NCI-H1930 (cell line): ENCODE measurements at regions not wholly inside any gene's neighbourhood (a gene's known extent, or its start where the extent isn't known, plus 50 kb on each side); places are given as distances from the start of the nearest gene placed in this dataset.
"Not testable (repeated sequence)": the region's sequence is repeated elsewhere in the genome, so short reads cannot be mapped to it uniquely, and the experiment has no call there.

Source experiments
- DNase-seq, 2 experiments: peaks; one replicate each; lab custom pipeline; 2025; lab: John Stamatoyannopoulos, UW

DNA sequence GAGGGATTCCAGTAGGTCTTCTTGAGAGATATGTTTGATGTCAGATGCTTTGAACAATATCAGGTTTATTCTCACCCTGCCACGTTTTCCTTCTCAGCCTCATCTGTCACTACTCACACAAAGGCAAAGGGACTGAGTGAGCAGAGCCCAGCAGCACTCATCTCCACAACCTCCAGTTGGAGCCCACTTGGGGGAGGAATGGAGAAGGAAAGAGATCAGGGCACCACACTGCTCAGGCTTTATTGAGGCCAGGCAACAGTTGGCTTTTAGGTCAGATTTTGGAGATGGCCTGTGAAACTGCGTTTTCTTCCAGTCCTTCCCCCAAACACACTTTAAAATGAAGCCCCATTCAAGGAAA, 57.3 kb upstream of the SEC22B start:
- DNase-seq: not testable (repeated sequence)

DNA sequence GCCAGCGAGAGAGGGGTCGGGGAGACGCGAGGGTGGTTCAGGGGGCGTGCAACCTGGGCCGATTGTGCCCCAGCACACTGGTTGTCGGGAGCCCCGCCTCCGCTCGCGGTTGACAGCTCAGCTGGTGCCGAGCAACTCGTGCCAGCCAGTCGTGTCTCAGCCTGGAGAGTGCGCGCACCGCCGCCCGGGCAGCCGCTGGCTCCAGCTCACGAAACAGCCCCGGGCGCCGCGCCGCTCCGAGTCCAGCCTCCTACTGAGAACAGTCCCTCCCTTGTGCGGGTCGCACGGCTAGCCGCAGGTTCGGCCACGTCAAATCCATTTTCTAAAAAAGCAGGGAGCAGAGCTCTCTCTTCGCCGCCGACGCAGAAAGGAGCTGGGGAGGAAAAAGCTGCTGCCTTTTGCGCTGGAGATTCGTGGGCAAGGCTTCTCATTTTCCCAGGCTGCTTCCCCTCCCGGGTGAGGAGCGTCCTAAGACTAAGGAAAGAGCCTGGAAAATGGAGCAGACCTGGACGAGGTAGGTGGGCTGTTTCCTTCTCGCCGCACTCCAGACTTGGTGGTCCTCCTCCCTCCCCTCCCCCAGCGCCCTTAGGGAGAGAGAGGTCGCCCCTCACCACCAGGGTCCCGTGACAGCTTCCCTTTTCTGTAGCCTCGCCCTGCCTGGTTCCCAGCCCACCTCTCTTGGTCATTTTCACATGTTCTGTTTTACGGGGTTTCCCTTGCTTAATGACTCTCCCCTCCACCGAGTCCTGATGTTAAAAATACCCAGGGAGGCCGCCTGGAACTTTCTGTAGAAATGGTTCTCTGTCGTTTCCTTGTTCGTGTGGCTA, 56.7 kb upstream of the SEC22B start:
- not testable (repeated sequence) for DNase-seq

DNA sequence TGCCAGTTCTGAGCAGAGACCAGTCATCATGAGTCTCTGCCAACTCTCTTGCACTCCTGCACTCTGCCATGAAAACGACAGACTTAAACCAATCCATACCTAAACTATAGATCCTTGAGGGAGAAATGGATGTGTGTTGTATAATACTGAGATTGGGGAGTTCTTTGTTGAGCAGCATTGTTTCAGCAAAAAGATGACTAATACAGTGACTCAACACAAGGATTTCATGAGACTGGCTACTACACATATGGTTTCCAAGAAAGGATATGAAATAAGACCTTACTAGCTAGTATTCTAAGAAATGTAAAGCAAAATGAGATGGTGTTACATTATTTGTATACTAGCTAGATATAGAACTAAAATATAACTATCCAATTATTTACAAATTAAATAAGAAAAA, 53.5 kb upstream of the SEC22B start:
- DNase-seq: not testable (repeated sequence)
